HEK293T (cell line): ENCODE measurements at regions not wholly inside any gene's neighbourhood (a gene's known extent, or its start where the extent isn't known, plus 50 kb on each side); places are given as distances from the start of the nearest gene placed in this dataset.

ENCODE experiments used
- BHLHE40 ChIP-seq: fragments of 450-650 bp; IDR thresholded peaks from 2 replicates; pipeline ENCODE4 v1.6.1; 2016; ENCODE audit warnings: mild to moderate bottlenecking, moderate library complexity, borderline replicate concordance
- FOXA1 ChIP-seq: fragments of 450-650 bp; IDR thresholded peaks from 2 replicates; pipeline ENCODE4 v1.6.1; 2016; ENCODE audit warnings: mild to moderate bottlenecking
- FOXK2 ChIP-seq: fragments of 450-650 bp; IDR thresholded peaks from 2 replicates; pipeline ENCODE4 v1.6.1; 2016; ENCODE audit warnings: mild to moderate bottlenecking
- FOXM1 ChIP-seq: fragments of 450-650 bp; IDR thresholded peaks from 2 replicates; pipeline ENCODE4 v1.6.1; 2017; ENCODE audit warnings: mild to moderate bottlenecking, borderline replicate concordance
- L3MBTL2 ChIP-seq: fragments of 450-650 bp; conservative IDR thresholded peaks from 2 replicates; pipeline ENCODE4 v1.6.1; 2016; ENCODE audit warnings: mild to moderate bottlenecking
- LEF1 ChIP-seq: fragments of 450-650 bp; IDR thresholded peaks from 2 replicates; pipeline ENCODE4 v1.6.1; 2017; ENCODE audit warnings: mild to moderate bottlenecking, borderline replicate concordance
- NFRKB ChIP-seq: fragments of 450-650 bp; IDR thresholded peaks from 2 replicates; pipeline ENCODE4 v1.6.1; 2016; ENCODE audit warnings: mild to moderate bottlenecking, moderate library complexity
- SP1 ChIP-seq: fragments of 450-650 bp; IDR thresholded peaks from 2 replicates; pipeline ENCODE4 v1.6.1; 2017
- SUZ12 ChIP-seq: fragments of 450-650 bp; IDR thresholded peaks from 2 replicates; pipeline ENCODE4 v1.6.1; 2016; ENCODE audit warnings: mild to moderate bottlenecking
- ZNF384 ChIP-seq: fragments of 450-650 bp; IDR thresholded peaks from 2 replicates; pipeline ENCODE4 v1.6.1; 2016

DNA sequence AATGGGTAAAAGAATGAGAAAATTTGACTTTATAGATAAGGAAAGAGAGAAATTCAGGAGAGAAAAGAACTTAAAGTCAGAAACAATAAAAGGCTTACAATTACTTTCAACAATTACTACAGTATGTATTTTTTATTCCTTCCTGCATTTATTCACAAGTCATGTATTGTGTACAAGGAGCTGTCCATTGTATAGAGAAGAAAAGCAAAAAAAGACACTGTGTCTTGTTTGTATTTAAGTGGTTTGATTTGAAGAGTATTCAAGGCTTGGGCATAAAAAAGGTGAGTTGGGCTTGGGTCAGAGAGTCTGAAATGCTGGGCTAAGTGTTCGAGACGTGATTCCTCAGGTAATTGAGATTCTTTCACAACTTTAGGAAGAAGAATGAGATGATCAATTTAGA lies 394.2 kb upstream of the ROBO2 start:
- no peak for TF ChIP-seq SUZ12
- no peak for TF ChIP-seq FOXK2
- no peak for TF ChIP-seq FOXM1
- no peak for TF ChIP-seq ZNF384
- TF ChIP-seq SP1: no peak
- TF ChIP-seq BHLHE40: no peak
- TF ChIP-seq FOXA1: no peak
- no peak for TF ChIP-seq L3MBTL2
- TF ChIP-seq LEF1: no peak
- no peak for TF ChIP-seq NFRKB
